Mucosa of descending colon (tissue), 3 donors: ENCODE measurements at regions not wholly inside any gene's neighbourhood (a gene's known extent, or its start where the extent isn't known, plus 50 kb on each side); places are given as distances from the start of the nearest gene placed in this dataset.

Experiments used
- ATAC-seq: fragments of 200-7000 bp; cut with Tn5 transposase; one replicate; pipeline ENCODE4 v1.9.1; 2020; ENCODE audit warnings: mild to moderate bottlenecking, moderate library complexity
- DNase-seq, 3 donors: peaks; one replicate each; pipeline ENCODE4 v3.0.0-alpha.2; 2020
- H3K36me3 ChIP-seq: fragments of 200-600 bp; one replicate; pipeline ENCODE4 v1.8.0; 2021; ENCODE audit warnings: low read depth, mild to moderate bottlenecking
- H3K4me1 ChIP-seq: fragments of 200-600 bp; one replicate; pipeline ENCODE4 v1.8.0; 2021; ENCODE audit warnings: low read depth, mild to moderate bottlenecking
- H3K4me3 ChIP-seq: fragments of 200-600 bp; one replicate; pipeline ENCODE4 v1.8.0; 2021; ENCODE audit warnings: mild to moderate bottlenecking
- H3K9me3 ChIP-seq: fragments of 200-600 bp; one replicate; pipeline ENCODE4 v1.8.0; 2021; ENCODE audit warnings: mild to moderate bottlenecking
- CTCF ChIP-seq: fragments of 200-600 bp; IDR thresholded peaks from one replicate; pipeline ENCODE4 v1.8.0; 2022; ENCODE audit warnings: antibody characterized with exemption, mild to moderate bottlenecking
- intact Hi-C, 2 donors: fragments of 100-400 bp; cut with DNase I in 1 of 2; cut with micrococcal nuclease in 1 of 2; formaldehyde crosslinking; loops; one replicate each; pipeline versions ENCODE4 v1.11.0 to v1.11.1; 2022; cut with DNase I, micrococcal nuclease
- donor health status: DM: no; HTN: no; CAD: no; lungs with moderate emphysema.
- donor health status: DM: no; HTN: no; CAD: no.
- donor health status: DM: no; HTN: yes; CAD: no.

- intact Hi-C loops = no loop called here
- Histone ChIP-seq H3K4me3 (no peak overlapping the region), H3K9me3 (no peaks in the 10 kb centered on the region), H3K36me3 (no peaks in the 10 kb centered on the region), H3K4me1 (no peaks in the 10 kb centered on the region)
- ATAC-seq (no peak), DNase-seq (no peak)
- no peak for TF ChIP-seq CTCF
These were observed 364.4 kb upstream of the CYRIA start for GRCh38 chr2:17030047-17030446.

- H3K4me3 ChIP-seq = no peak overlapping the region
- H3K36me3 ChIP-seq = no peaks in the 10 kb centered on the region
- H3K4me1 ChIP-seq = no peaks in the 10 kb centered on the region
- DNase-seq (no peak), ATAC-seq (no peak)
- TF ChIP-seq CTCF = no peak
- H3K9me3 ChIP-seq = no peaks in the 10 kb centered on the region
- intact Hi-C loops = no loop called here
These were observed 346.7 kb upstream of the CYRIA start for GRCh38 chr2:17012297-17012696.

GRCh38 chr2:17010104-17010503, 344.5 kb upstream of the CYRIA start:
- H3K4me1 ChIP-seq = no peaks in the 10 kb centered on the region
- intact Hi-C loops = no loop called here
- no peak for TF ChIP-seq CTCF
- no peak overlapping the region for H3K4me3 ChIP-seq
- no peak for ATAC-seq
- DNase-seq = no peak
- H3K36me3 ChIP-seq = no peaks in the 10 kb centered on the region
- no peaks in the 10 kb centered on the region for H3K9me3 ChIP-seq

GRCh38 chr2:17000184-17000482, 334.5 kb upstream of the CYRIA start:
- no peaks in the 10 kb centered on the region for H3K4me1 ChIP-seq
- DNase-seq (no peak), ATAC-seq (no peak)
- intact Hi-C loops = no loop called here
- no peak for TF ChIP-seq CTCF
- H3K9me3 ChIP-seq = peaks cover 3% of the 10 kb centered on the region
- H3K36me3 ChIP-seq = no peaks in the 10 kb centered on the region
- no peak overlapping the region for H3K4me3 ChIP-seq

- TF ChIP-seq CTCF = no peak
- Histone ChIP-seq H3K4me1 (no peaks in the 10 kb centered on the region), H3K9me3 (peaks cover 3% of the 10 kb centered on the region), H3K4me3 (no peak overlapping the region), H3K36me3 (no peaks in the 10 kb centered on the region)
- no peak for DNase-seq
- intact Hi-C loops = no loop called here
- ATAC-seq = no peak
These were observed 333.9 kb upstream of the CYRIA start for GRCh38 chr2:16999347-17000183.

- no peaks in the 10 kb centered on the region for H3K9me3 ChIP-seq
- H3K4me3 ChIP-seq = no peak overlapping the region
- no peaks in the 10 kb centered on the region for H3K4me1 ChIP-seq
- no peaks in the 10 kb centered on the region for H3K36me3 ChIP-seq
- intact Hi-C loops = no loop called here
- DNase-seq (no peak), ATAC-seq (no peak)
- no peak for TF ChIP-seq CTCF
These were observed 312.7 kb upstream of the CYRIA start for GRCh38 chr2:16978301-16978700.
